Amygdala (tissue), 56 donors: ENCODE measurements at regions not wholly inside any gene's neighbourhood (a gene's known extent, or its start where the extent isn't known, plus 50 kb on each side); places are given as distances from the start of the nearest gene placed in this dataset.

Experiments
- DNase-seq, 56 donors: peaks; one replicate each; lab custom pipeline; 2025; lab: John Stamatoyannopoulos, UW

- no peak for DNase-seq
Measured at GRCh38 chr12:93042283-93042682, 113.2 kb upstream of the EEA1 start.

- no peak for DNase-seq
Measured at GRCh38 chr12:93042684-93043083, 113.6 kb upstream of the EEA1 start.

- DNase-seq = no peak
Measured at GRCh38 chr12:93043192-93043876, 114.2 kb upstream of the EEA1 start.

- no peak for DNase-seq
Measured at GRCh38 chr12:93043877-93044209, 114.7 kb upstream of the EEA1 start.

- no peak for DNase-seq
Measured at GRCh38 chr12:93047118-93047517, 118.0 kb upstream of the EEA1 start.

- DNase-seq = no peak
Measured at GRCh38 chr12:93048656-93049055, 119.6 kb upstream of the EEA1 start.

- DNase-seq = no peak
Measured at GRCh38 chr12:93050026-93050747, 121.1 kb upstream of the EEA1 start.

GRCh38 chr12:93050748-93051081, 121.6 kb upstream of the EEA1 start:
- DNase-seq = no peak

GRCh38 chr12:93054021-93054420, 124.9 kb upstream of the EEA1 start:
- DNase-seq = no peak

GRCh38 chr12:93055221-93055620, 126.1 kb upstream of the EEA1 start:
- no peak for DNase-seq

- DNase-seq = no peak
Measured at GRCh38 chr12:93056971-93057535, 128.0 kb upstream of the EEA1 start.

- DNase-seq = no peak
Measured at GRCh38 chr12:93058280-93058679, 129.2 kb upstream of the EEA1 start.

GRCh38 chr12:93059288-93059687, 130.2 kb upstream of the EEA1 start:
- no peak for DNase-seq

- no peak for DNase-seq
Measured at GRCh38 chr12:93059925-93060665, 131.0 kb upstream of the EEA1 start.

- peak in 7 of 56 donors; percentile 3 to 32 (median 6) for DNase-seq
Measured at GRCh38 chr12:93060666-93061472, 131.8 kb upstream of the EEA1 start.

GRCh38 chr12:93061473-93062419, 132.7 kb upstream of the EEA1 start:
- peak in 49 of 56 donors; percentile 5 to 83 (median 45) for DNase-seq

- no peak for DNase-seq
Measured at GRCh38 chr12:93065896-93066295, 136.8 kb upstream of the EEA1 start.

GRCh38 chr12:93072340-93072739, 143.2 kb upstream of the EEA1 start:
- DNase-seq = no peak

- no peak for DNase-seq
Measured at GRCh38 chr12:93073324-93073723, 144.2 kb upstream of the EEA1 start.
